IMR-90 (cell line): ENCODE measurements at regions not wholly inside any gene's neighbourhood (a gene's known extent, or its start where the extent isn't known, plus 50 kb on each side); places are given as distances from the start of the nearest gene placed in this dataset.

Experiments used
- BHLHE40 ChIP-seq: fragments of 150-350 bp; IDR thresholded peaks from 2 replicates; pipeline ENCODE4 v1.6.1; 2016; ENCODE audit warnings: mild to moderate bottlenecking, low read depth, low read length
- CEBPB ChIP-seq: IDR thresholded peaks from 2 replicates; pipeline ENCODE4 v1.6.1; 2012; ENCODE audit warnings: low read depth, low read length, improper control_type of control experiment
- FOS ChIP-seq: fragments of 150-350 bp; IDR thresholded peaks from 2 replicates; pipeline ENCODE4 v1.6.1; 2016; ENCODE audit warnings: low read depth, low read length
- MAZ ChIP-seq: IDR thresholded peaks from 2 replicates; pipeline ENCODE4 v1.6.1; 2012; ENCODE audit warnings: low read depth, mild to moderate bottlenecking, low read length, improper control_type of control experiment, moderate library complexity, borderline replicate concordance
- MXI1 ChIP-seq: IDR thresholded peaks from 2 replicates; pipeline ENCODE4 v1.6.1; 2012; ENCODE audit warnings: low read depth, mild to moderate bottlenecking, low read length, moderate library complexity, borderline replicate concordance
- NFE2L2 ChIP-seq: fragments of 150-350 bp; IDR thresholded peaks from 2 replicates; pipeline ENCODE4 v1.6.1; 2016; ENCODE audit warnings: low read depth, mild to moderate bottlenecking, low read length
- POLR2A ChIP-seq: IDR thresholded peaks from 2 replicates; pipeline ENCODE4 v1.6.1; 2012; ENCODE audit warnings: mild to moderate bottlenecking, low read depth, low read length
- RAD21 ChIP-seq: IDR thresholded peaks from 2 replicates; pipeline ENCODE4 v1.6.1; 2012; ENCODE audit warnings: low read length, improper control_type of control experiment
- RCOR1 ChIP-seq: IDR thresholded peaks from 2 replicates; pipeline ENCODE4 v1.6.1; 2012; ENCODE audit warnings: mild to moderate bottlenecking, low read length, improper control_type of control experiment; ENCODE audit not compliant: insufficient replicate concordance
- RFX5 ChIP-seq: IDR thresholded peaks from 2 replicates; pipeline ENCODE4 v1.8.0; 2012; ENCODE audit warnings: low read depth, mild to moderate bottlenecking, low read length, moderate library complexity
- SMC3 ChIP-seq: fragments of 150-350 bp; IDR thresholded peaks from 2 replicates; pipeline ENCODE4 v1.6.1; 2016; ENCODE audit warnings: low read depth, mild to moderate bottlenecking, antibody characterized with exemption, low read length, moderate library complexity
- TF ChIP-seq, protein P1 (sequence below): conservative IDR thresholded peaks from 2 replicates; pipeline ENCODE4 v1.5.1; 2012; ENCODE audit warnings: mild to moderate bottlenecking, low read depth, low read length, improper control_type of control experiment
- TF ChIP-seq, protein P2 (sequence below): fragments of 150-350 bp; IDR thresholded peaks from 2 replicates; pipeline ENCODE4 v1.6.1; 2017; ENCODE audit warnings: mild to moderate bottlenecking, antibody characterized with exemption, low read length, low read depth

DNA sequence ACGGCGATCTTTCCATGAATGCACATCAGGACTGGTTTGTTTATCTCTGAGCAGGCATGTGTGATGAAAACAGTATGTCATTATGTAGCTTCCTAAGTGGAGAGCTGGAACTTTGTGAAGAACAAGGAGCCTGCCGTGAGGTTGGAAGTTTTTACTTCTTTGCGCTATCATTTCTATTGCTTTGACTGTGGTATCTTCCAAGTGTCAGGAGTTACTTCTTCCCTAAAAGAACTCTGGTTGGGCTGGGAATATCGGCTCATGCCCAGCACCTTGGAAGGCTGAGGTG is 167.4 kb upstream of the AHR start:
- TF ChIP-seq BHLHE40 (no peak), FOS (no peak), CEBPB (no peak), RFX5 (no peak), MXI1 (no peak), POLR2A (no peak), RAD21 (no peak), RCOR1 (no peak), NFE2L2 (no peak), MAZ (no peak), SMC3 (no peak)
- TF ChIP-seq, protein P1, sequence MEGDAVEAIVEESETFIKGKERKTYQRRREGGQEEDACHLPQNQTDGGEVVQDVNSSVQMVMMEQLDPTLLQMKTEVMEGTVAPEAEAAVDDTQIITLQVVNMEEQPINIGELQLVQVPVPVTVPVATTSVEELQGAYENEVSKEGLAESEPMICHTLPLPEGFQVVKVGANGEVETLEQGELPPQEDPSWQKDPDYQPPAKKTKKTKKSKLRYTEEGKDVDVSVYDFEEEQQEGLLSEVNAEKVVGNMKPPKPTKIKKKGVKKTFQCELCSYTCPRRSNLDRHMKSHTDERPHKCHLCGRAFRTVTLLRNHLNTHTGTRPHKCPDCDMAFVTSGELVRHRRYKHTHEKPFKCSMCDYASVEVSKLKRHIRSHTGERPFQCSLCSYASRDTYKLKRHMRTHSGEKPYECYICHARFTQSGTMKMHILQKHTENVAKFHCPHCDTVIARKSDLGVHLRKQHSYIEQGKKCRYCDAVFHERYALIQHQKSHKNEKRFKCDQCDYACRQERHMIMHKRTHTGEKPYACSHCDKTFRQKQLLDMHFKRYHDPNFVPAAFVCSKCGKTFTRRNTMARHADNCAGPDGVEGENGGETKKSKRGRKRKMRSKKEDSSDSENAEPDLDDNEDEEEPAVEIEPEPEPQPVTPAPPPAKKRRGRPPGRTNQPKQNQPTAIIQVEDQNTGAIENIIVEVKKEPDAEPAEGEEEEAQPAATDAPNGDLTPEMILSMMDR, result no peak
- TF ChIP-seq, protein P2, sequence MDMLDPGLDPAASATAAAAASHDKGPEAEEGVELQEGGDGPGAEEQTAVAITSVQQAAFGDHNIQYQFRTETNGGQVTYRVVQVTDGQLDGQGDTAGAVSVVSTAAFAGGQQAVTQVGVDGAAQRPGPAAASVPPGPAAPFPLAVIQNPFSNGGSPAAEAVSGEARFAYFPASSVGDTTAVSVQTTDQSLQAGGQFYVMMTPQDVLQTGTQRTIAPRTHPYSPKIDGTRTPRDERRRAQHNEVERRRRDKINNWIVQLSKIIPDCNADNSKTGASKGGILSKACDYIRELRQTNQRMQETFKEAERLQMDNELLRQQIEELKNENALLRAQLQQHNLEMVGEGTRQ, result no peak
